Panc1 (cell line): ENCODE measurements at regions not wholly inside any gene's neighbourhood (a gene's known extent, or its start where the extent isn't known, plus 50 kb on each side); places are given as distances from the start of the nearest gene placed in this dataset.

Experiments used
- ATAC-seq: fragments of 200-7000 bp; cut with Tn5 transposase; 2 replicates; pipeline ENCODE4 v1.9.1; 2020; ENCODE audit warnings: mild to moderate bottlenecking, moderate library complexity
- BruUV-seq: library from RNA; stranded (reverse); fragments of 400-500 nt; replicated peaks from 2 replicates; lab custom pipeline; 2021; lab: Mats Ljungman, UMichigan
- CTCF ChIA-PET: fragments of 300-600 bp; sonication (Branson Sonifier 250); formaldehyde crosslinking; loops from one replicate; lab custom pipeline; 2022; ENCODE audit warnings: antibody characterized with exemption; lab: Charles Lee
- POLR2A ChIA-PET: fragments of 300-600 bp; sonication (Branson Sonifier 250); formaldehyde crosslinking; loops from one replicate; lab custom pipeline; 2022; ENCODE audit warnings: antibody characterized with exemption; lab: Charles Lee
- DNase-seq: peaks from one replicate; pipeline ENCODE4 v3.0.0-alpha.2; 2010; ENCODE audit warnings: low read depth, low spot score
- H3K27ac ChIP-seq: 2 replicates; pipeline ENCODE4 v1.5.1; 2011; ENCODE audit warnings: mild to moderate bottlenecking, low read length, inconsistent platforms
- H3K27me3 ChIP-seq: fragments of 200-500 bp; sonication (Bioruptor generic); 2 replicates; pipeline ENCODE4 v1.6.0; 2014; ENCODE audit warnings: low read length, inconsistent platforms; ENCODE audit not compliant: control insufficient read depth, insufficient read depth
- H3K36me3 ChIP-seq: fragments of 200-500 bp; sonication (Bioruptor generic); 2 replicates; pipeline ENCODE4 v1.5.1; 2014; ENCODE audit warnings: inconsistent platforms, mild to moderate bottlenecking, low read length, moderate library complexity; ENCODE audit not compliant: control insufficient read depth, insufficient read depth
- H3K4me1 ChIP-seq: 2 replicates; pipeline ENCODE4 v1.5.1; 2011; ENCODE audit warnings: inconsistent platforms, mild to moderate bottlenecking, low read length, moderate library complexity; ENCODE audit not compliant: control insufficient read depth, insufficient read depth
- H3K4me3 ChIP-seq, 2 experiments: 2 replicates each; pipeline ENCODE4 v1.5.1; 2011 to 2012; ENCODE audit warnings: low read depth in 2 of 2, low read length in 2 of 2, mild to moderate bottlenecking in 2 of 2, inconsistent platforms in 1 of 2, moderate library complexity in 1 of 2
- H3K9me3 ChIP-seq: fragments of 200-500 bp; sonication (Bioruptor generic); 2 replicates; pipeline ENCODE4 v1.5.1; 2014; ENCODE audit warnings: low read depth, mild to moderate bottlenecking, inconsistent platforms, low read length, moderate library complexity; ENCODE audit not compliant: control insufficient read depth, insufficient read depth
- POLR2AphosphoS5 ChIP-seq: IDR thresholded peaks from 2 replicates; pipeline ENCODE4 v1.6.1; 2012; ENCODE audit warnings: mild to moderate bottlenecking, low read depth, low read length, moderate library complexity
- SIN3A ChIP-seq: IDR thresholded peaks from 2 replicates; pipeline ENCODE4 v1.6.1; 2012; ENCODE audit warnings: low read depth, mild to moderate bottlenecking, low read length, moderate library complexity, borderline replicate concordance; ENCODE audit not compliant: insufficient read depth
- TCF7L2 ChIP-seq: IDR thresholded peaks from 2 replicates; pipeline ENCODE4 v1.6.1; 2011; ENCODE audit warnings: mild to moderate bottlenecking, low read depth, low read length, inconsistent platforms
- in situ Hi-C: cut with HindIII; loops from 2 replicates; pipeline ENCODE4 v1.10.0; 2016; ENCODE audit warnings: low sequenced_read_pairs, low pct_unique_long_range_greater_than_20kb
- intact Hi-C: fragments of 100-400 bp; cut with micrococcal nuclease; formaldehyde crosslinking; loops from one replicate; pipeline ENCODE4 v1.10.0; 2022; ENCODE audit not compliant: unreplicated experiment
- TF ChIP-seq, protein P1 (sequence below): fragments of 450-650 bp; IDR thresholded peaks from 2 replicates; pipeline ENCODE4 v1.5.1; 2017; ENCODE audit warnings: mild to moderate bottlenecking
- TF ChIP-seq, protein P2 (sequence below), 2 experiments: IDR thresholded peaks; 2 replicates each; pipeline ENCODE4 v1.6.1; 2011 to 2012; ENCODE audit warnings: low read depth in 2 of 2, control low read depth in 1 of 2, low read length in 1 of 2, mild to moderate bottlenecking in 1 of 2, moderate library complexity in 1 of 2; ENCODE audit not compliant: insufficient read depth in 1 of 2

DNA sequence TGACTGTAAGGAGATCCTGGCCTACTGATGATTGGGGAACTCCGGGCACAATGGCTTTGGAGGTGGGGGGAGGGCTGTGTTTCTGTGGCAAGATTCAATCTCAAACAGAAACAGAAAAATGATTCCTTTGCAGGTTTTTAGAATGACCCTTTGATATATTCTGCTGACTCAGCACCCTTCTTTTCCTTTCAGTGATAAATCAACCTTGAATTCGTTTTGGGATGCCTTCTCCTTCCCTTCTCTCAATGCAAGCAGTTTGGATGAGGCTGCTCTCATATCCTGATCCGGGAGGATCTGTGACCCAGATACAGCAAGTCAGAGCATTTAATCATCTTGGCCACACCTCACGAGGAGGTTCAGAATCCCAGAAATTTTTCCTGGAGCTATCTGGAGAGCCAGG lies 156.1 kb upstream of the PRICKLE2 start:
- BruUV-seq, result no TSS peak
- in situ Hi-C loops, result no loop called here
- H3K36me3 ChIP-seq, result no peaks in the 10 kb centered on the region

DNA sequence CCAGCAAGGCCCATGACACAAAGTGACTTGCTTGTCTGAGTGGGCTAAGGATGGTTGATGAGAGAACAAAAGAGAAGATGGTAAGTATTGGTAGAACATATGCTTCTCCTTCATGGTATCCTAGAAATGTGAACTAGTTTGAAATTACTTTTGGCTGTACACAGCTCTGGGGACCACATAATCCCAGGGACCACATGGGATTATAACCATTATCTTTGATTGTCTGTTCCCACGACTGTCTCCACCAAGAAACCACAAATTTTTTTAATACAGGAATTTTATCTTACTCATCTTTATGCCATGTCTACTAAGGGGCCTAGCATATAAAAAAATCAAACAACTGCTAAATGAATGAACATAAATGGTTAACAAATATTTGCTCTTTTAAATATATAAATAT lies 155.3 kb upstream of the PRICKLE2 start:
- Histone ChIP-seq H3K27me3 (no peaks in the 10 kb centered on the region), H3K9me3 (no peaks in the 10 kb centered on the region), H3K27ac (no peak overlapping the region), H3K4me3 (no peak overlapping the region), H3K36me3 (no peaks in the 10 kb centered on the region), H3K4me1 (no peaks in the 10 kb centered on the region)
- ChIA-PET POLR2A (no interaction called here), CTCF (no interaction called here)
- in situ Hi-C loops, result no loop called here
- DNase-seq (no peak), ATAC-seq (no peak)
- TF ChIP-seq, protein P1, sequence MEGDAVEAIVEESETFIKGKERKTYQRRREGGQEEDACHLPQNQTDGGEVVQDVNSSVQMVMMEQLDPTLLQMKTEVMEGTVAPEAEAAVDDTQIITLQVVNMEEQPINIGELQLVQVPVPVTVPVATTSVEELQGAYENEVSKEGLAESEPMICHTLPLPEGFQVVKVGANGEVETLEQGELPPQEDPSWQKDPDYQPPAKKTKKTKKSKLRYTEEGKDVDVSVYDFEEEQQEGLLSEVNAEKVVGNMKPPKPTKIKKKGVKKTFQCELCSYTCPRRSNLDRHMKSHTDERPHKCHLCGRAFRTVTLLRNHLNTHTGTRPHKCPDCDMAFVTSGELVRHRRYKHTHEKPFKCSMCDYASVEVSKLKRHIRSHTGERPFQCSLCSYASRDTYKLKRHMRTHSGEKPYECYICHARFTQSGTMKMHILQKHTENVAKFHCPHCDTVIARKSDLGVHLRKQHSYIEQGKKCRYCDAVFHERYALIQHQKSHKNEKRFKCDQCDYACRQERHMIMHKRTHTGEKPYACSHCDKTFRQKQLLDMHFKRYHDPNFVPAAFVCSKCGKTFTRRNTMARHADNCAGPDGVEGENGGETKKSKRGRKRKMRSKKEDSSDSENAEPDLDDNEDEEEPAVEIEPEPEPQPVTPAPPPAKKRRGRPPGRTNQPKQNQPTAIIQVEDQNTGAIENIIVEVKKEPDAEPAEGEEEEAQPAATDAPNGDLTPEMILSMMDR, result no peak
- TF ChIP-seq SIN3A, result no peak
- TF ChIP-seq, protein P2, sequence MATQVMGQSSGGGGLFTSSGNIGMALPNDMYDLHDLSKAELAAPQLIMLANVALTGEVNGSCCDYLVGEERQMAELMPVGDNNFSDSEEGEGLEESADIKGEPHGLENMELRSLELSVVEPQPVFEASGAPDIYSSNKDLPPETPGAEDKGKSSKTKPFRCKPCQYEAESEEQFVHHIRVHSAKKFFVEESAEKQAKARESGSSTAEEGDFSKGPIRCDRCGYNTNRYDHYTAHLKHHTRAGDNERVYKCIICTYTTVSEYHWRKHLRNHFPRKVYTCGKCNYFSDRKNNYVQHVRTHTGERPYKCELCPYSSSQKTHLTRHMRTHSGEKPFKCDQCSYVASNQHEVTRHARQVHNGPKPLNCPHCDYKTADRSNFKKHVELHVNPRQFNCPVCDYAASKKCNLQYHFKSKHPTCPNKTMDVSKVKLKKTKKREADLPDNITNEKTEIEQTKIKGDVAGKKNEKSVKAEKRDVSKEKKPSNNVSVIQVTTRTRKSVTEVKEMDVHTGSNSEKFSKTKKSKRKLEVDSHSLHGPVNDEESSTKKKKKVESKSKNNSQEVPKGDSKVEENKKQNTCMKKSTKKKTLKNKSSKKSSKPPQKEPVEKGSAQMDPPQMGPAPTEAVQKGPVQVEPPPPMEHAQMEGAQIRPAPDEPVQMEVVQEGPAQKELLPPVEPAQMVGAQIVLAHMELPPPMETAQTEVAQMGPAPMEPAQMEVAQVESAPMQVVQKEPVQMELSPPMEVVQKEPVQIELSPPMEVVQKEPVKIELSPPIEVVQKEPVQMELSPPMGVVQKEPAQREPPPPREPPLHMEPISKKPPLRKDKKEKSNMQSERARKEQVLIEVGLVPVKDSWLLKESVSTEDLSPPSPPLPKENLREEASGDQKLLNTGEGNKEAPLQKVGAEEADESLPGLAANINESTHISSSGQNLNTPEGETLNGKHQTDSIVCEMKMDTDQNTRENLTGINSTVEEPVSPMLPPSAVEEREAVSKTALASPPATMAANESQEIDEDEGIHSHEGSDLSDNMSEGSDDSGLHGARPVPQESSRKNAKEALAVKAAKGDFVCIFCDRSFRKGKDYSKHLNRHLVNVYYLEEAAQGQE (IDR thresholded peaks at IDR 0.05; ENCODE audit: insufficient read depth in 1 of 2, low read depth in 2 of 2, low read length in 1 of 2), result no peak
- TF ChIP-seq TCF7L2, result no peak
- no peak for TF ChIP-seq POLR2AphosphoS5
- BruUV-seq, result no TSS peak
- intact Hi-C loops, result no loop called here

More for the DNA sequence above, 156.1 kb upstream of the PRICKLE2 start:
- CTCF ChIA-PET, result no interaction called here
- TF ChIP-seq TCF7L2, result no peak
- TF ChIP-seq POLR2AphosphoS5, result no peak
- TF ChIP-seq, protein P2 (IDR thresholded peaks at IDR 0.05; ENCODE audit: insufficient read depth in 1 of 2, low read depth in 2 of 2, low read length in 1 of 2), result no peak
- no peak for TF ChIP-seq SIN3A
- TF ChIP-seq, protein P1, result no peak
- Histone ChIP-seq H3K9me3 (no peaks in the 10 kb centered on the region), H3K4me3 (no peak overlapping the region), H3K4me1 (no peaks in the 10 kb centered on the region), H3K27me3 (no peaks in the 10 kb centered on the region), H3K27ac (no peak overlapping the region)
- intact Hi-C loops, result no loop called here
- DNase-seq (no peak), ATAC-seq (no peak)
- POLR2A ChIA-PET, result no interaction called here
